WERI-Rb-1 (cell line): ENCODE measurements at regions not wholly inside any gene's neighbourhood (a gene's known extent, or its start where the extent isn't known, plus 50 kb on each side); places are given as distances from the start of the nearest gene placed in this dataset.
"Not testable (repeated sequence)": the region's sequence is repeated elsewhere in the genome, so short reads cannot be mapped to it uniquely, and the experiment has no call there.

Experiments used
- DNase-seq: peaks from one replicate; pipeline ENCODE4 v3.0.0-alpha.2; 2020
- H3K27ac ChIP-seq: fragments of 250-450 bp; sonication (Bioruptor Pico); 2 replicates; pipeline ENCODE4 v1.5.1; 2020; ENCODE audit warnings: mild to moderate bottlenecking, moderate library complexity
- H3K27me3 ChIP-seq: fragments of 250-450 bp; sonication (Bioruptor Pico); 2 replicates; pipeline ENCODE4 v1.5.1; 2021; ENCODE audit warnings: mild to moderate bottlenecking, low read depth, moderate library complexity; ENCODE audit not compliant: insufficient read depth, severe bottlenecking
- H3K36me3 ChIP-seq: fragments of 250-450 bp; sonication (Bioruptor Pico); 2 replicates; pipeline ENCODE4 v1.5.1; 2020; ENCODE audit warnings: mild to moderate bottlenecking, moderate library complexity
- H3K4me3 ChIP-seq: 2 replicates; pipeline ENCODE4 v1.5.1; 2011; ENCODE audit warnings: low read depth, mild to moderate bottlenecking, control low read depth, low read length
- H3K9me3 ChIP-seq: fragments of 250-450 bp; sonication (Bioruptor Pico); 2 replicates; pipeline ENCODE4 v1.5.1; 2021; ENCODE audit warnings: mild to moderate bottlenecking, moderate library complexity; ENCODE audit not compliant: severe bottlenecking
- CTCF ChIP-seq: IDR thresholded peaks from 2 replicates; pipeline ENCODE4 v1.5.1; 2011; ENCODE audit warnings: low read depth, mild to moderate bottlenecking, control low read depth, inconsistent platforms, low read length

- Histone ChIP-seq H3K9me3 (peaks cover 2% of the 10 kb centered on the region), H3K27me3 (no peaks in the 10 kb centered on the region), H3K27ac (no peak overlapping the region), H3K4me3 (no peak overlapping the region), H3K36me3 (no peaks in the 10 kb centered on the region)
- DNase-seq, result no peak
- no peak for TF ChIP-seq CTCF
These were observed 477.8 kb upstream of the SEL1L start for GRCh38 chr14:82011460-82011859.

GRCh38 chr14:82029038-82029437, 495.4 kb upstream of the SEL1L start:
- no peak for DNase-seq
- H3K36me3 ChIP-seq, result no peaks in the 10 kb centered on the region
- no peak overlapping the region for H3K4me3 ChIP-seq
- no peaks in the 10 kb centered on the region for H3K27me3 ChIP-seq
- H3K27ac ChIP-seq, result no peak overlapping the region
- TF ChIP-seq CTCF, result no peak
- peaks cover 4% of the 10 kb centered on the region for H3K9me3 ChIP-seq

- DNase-seq, result no peak
- no peak overlapping the region for H3K4me3 ChIP-seq
- TF ChIP-seq CTCF, result no peak
- H3K9me3 ChIP-seq, result no peaks in the 10 kb centered on the region
- H3K27me3 ChIP-seq, result no peaks in the 10 kb centered on the region
- no peaks in the 10 kb centered on the region for H3K36me3 ChIP-seq
- no peak overlapping the region for H3K27ac ChIP-seq
These were observed 501.7 kb upstream of the SEL1L start for GRCh38 chr14:82035397-82035796.

GRCh38 chr14:82038066-82038465, 504.4 kb upstream of the SEL1L start:
- H3K36me3 ChIP-seq, DNase-seq, H3K4me3 ChIP-seq, H3K27ac ChIP-seq, H3K27me3 ChIP-seq, H3K9me3 ChIP-seq: not testable (repeated sequence)

- TF ChIP-seq CTCF, result no peak
These were observed 511.7 kb upstream of the SEL1L start for GRCh38 chr14:82045339-82045738.

GRCh38 chr14:82046512-82047226, 513.0 kb upstream of the SEL1L start:
- H3K27me3 ChIP-seq, result no peaks in the 10 kb centered on the region
- no peak overlapping the region for H3K27ac ChIP-seq
- no peak for TF ChIP-seq CTCF
- no peak overlapping the region for H3K4me3 ChIP-seq
- no peak for DNase-seq
- H3K36me3 ChIP-seq, result no peaks in the 10 kb centered on the region
- no peaks in the 10 kb centered on the region for H3K9me3 ChIP-seq

More at GRCh38 chr14:82045339-82045738, 511.7 kb upstream of the SEL1L start:
- H3K9me3 ChIP-seq, result no peaks in the 10 kb centered on the region
- H3K4me3 ChIP-seq, result no peak overlapping the region
- H3K36me3 ChIP-seq, result no peaks in the 10 kb centered on the region
- H3K27me3 ChIP-seq, result no peaks in the 10 kb centered on the region
- no peak for DNase-seq
- H3K27ac ChIP-seq, result no peak overlapping the region
